NT2/D1 (cell line): ENCODE measurements at regions not wholly inside any gene's neighbourhood (a gene's known extent, or its start where the extent isn't known, plus 50 kb on each side); places are given as distances from the start of the nearest gene placed in this dataset.

Experiments used
- SUZ12 ChIP-seq: IDR thresholded peaks from 2 replicates; pipeline ENCODE4 v1.6.1; 2011; ENCODE audit not compliant: insufficient read length, insufficient read depth; ENCODE audit errors: extremely low read depth
- YY1 ChIP-seq: IDR thresholded peaks from 2 replicates; pipeline ENCODE4 v1.6.1; 2011; ENCODE audit not compliant: insufficient read length, insufficient read depth
- ZNF274 ChIP-seq: IDR thresholded peaks from 2 replicates; pipeline ENCODE4 v1.6.1; 2011; ENCODE audit warnings: mild to moderate bottlenecking, low read depth, low read length

DNA sequence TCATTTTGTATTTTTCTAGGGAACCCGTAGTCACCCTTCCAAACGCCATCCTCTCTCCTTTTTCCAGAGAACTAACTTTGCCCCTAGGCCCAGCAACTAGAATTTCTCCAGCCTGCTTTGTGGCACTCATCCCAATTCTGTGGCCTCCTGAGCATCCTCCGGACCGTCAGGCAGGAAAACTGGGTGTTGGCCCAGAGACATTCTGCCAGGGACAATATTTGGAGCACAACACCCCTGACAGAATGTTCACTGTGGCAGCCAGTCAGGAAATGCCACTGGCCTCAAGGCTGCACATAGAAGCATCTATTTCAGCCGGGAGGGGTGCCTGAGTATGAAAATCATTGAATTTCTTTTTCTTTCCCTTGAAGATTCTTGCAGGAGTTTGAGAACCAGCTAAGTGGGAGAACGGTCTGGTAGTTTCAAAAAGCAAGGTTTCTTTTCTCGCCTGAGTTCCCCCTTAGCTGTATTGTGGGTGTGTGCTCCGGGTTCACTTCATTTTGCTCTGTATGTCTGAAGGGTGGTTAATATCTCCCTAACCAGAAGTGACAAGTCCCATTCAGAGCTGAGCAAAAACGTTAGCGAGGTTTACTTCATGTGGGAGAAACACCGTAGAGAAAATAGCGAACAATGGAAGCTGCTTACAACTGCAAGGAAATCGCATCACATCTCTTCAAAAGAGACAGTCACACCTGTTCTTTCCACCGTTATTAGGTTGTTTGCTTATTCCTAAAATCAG is 108.1 kb upstream of the TPM1 start:
- TF ChIP-seq ZNF274 (no peak), YY1 (no peak), SUZ12 (no peak)
